B cell (primary cell): ENCODE measurements at regions not wholly inside any gene's neighbourhood (a gene's known extent, or its start where the extent isn't known, plus 50 kb on each side); places are given as distances from the start of the nearest gene placed in this dataset.
"Not testable (repeated sequence)": the region's sequence is repeated elsewhere in the genome, so short reads cannot be mapped to it uniquely, and the experiment has no call there.

Experiments used
- ATAC-seq: fragments of 200-7000 bp; cut with Tn5 transposase; one replicate; pipeline ENCODE4 v1.10.0; 2021; ENCODE audit warnings: low read depth, mild to moderate bottlenecking, moderate number of reproducible peaks, moderate library complexity
- CTCF ChIA-PET: fragments of 350-600 bp; sonication (Branson Sonifier 250); formaldehyde crosslinking; loops from one replicate; lab custom pipeline; 2021; ENCODE audit warnings: antibody characterized with exemption, inconsistent platforms; lab: Charles Lee
- POLR2A ChIA-PET: fragments of 350-600 bp; sonication (Branson Sonifier 250); formaldehyde crosslinking; loops from one replicate; lab custom pipeline; 2021; ENCODE audit warnings: antibody characterized with exemption; lab: Charles Lee
- DNase-seq: peaks from one replicate; pipeline ENCODE4 v3.0.0; 2013
- H2AFZ ChIP-seq: 2 replicates; pipeline ENCODE4 v1.6.1; 2012; ENCODE audit warnings: mild to moderate bottlenecking, low read depth, low read length; ENCODE audit not compliant: insufficient read depth, poor library complexity, severe bottlenecking
- H3K27ac ChIP-seq, 2 donors: 1 replicate in 1 of 2; 2 replicates in 1 of 2; pipeline ENCODE4 v1.5.1; 2012 to 2013; ENCODE audit warnings: low read length in 2 of 2, mild to moderate bottlenecking in 2 of 2, moderate library complexity in 1 of 2
- H3K27me3 ChIP-seq, 4 experiments: fragments of 200-600 bp in 1 of 4; sonication (generic) in 1 of 4; replicated peaks in 1 of 4; 1 replicate in 2 of 4; 2 replicates in 2 of 4; pipeline versions ENCODE4 v1.6.1 to v1.7.0; 2013 to 2016; ENCODE audit warnings: low read length in 3 of 4, mild to moderate bottlenecking in 2 of 4, mixed read lengths in 1 of 4, moderate library complexity in 1 of 4; ENCODE audit not compliant: insufficient read depth in 4 of 4, control insufficient read depth in 3 of 4; ENCODE audit errors: control extremely low read depth in 1 of 4
- H3K36me3 ChIP-seq, 2 experiments: replicated peaks in 1 of 2; 1 replicate in 1 of 2; 2 replicates in 1 of 2; pipeline versions ENCODE4 v1.6.1 to v1.7.1; 2013; ENCODE audit warnings: low read length in 1 of 2; ENCODE audit not compliant: insufficient read depth in 2 of 2, control insufficient read depth in 1 of 2; ENCODE audit errors: control extremely low read depth in 1 of 2, extremely low read depth in 1 of 2
- H3K4me1 ChIP-seq, 2 donors: fragments of 200-600 bp in 1 of 2; sonication (generic) in 1 of 2; 1 replicate in 1 of 2; 2 replicates in 1 of 2; pipeline versions ENCODE4 v1.5.1 to v1.6.1; 2013 to 2017; ENCODE audit warnings: low read length in 2 of 2; ENCODE audit not compliant: control insufficient read depth in 2 of 2, insufficient read depth in 2 of 2
- H3K4me2 ChIP-seq: replicated peaks from 2 replicates; pipeline ENCODE3; 2012; ENCODE audit warnings: mild to moderate bottlenecking, low read depth, low read length; ENCODE audit not compliant: poor library complexity, severe bottlenecking
- H3K4me3 ChIP-seq, 5 experiments: fragments of 200-600 bp in 1 of 5; sonication (generic) in 1 of 5; 1 replicate in 3 of 5; 2 replicates in 2 of 5; pipeline versions ENCODE4 v1.5.1 to v1.7.0; 2011 to 2016; ENCODE audit warnings: low read length in 4 of 5, mild to moderate bottlenecking in 4 of 5, low read depth in 2 of 5, control low read depth in 1 of 5, moderate library complexity in 1 of 5; ENCODE audit not compliant: insufficient read depth in 1 of 5; ENCODE audit errors: control extremely low read depth in 1 of 5, extremely low read depth in 1 of 5
- H3K79me2 ChIP-seq: fragments of 200-600 bp; sonication (generic); one replicate; pipeline ENCODE4 v1.6.0; 2016; ENCODE audit warnings: low read length; ENCODE audit not compliant: control insufficient read depth, insufficient read depth
- H3K9ac ChIP-seq: fragments of 200-600 bp; sonication (generic); 2 replicates; pipeline ENCODE4 v1.6.1; 2017; ENCODE audit warnings: mild to moderate bottlenecking, low read length, moderate library complexity
- H3K9me3 ChIP-seq, 3 donors: one replicate each; pipeline versions ENCODE4 v1.6.1 to v1.7.1; 2013; ENCODE audit warnings: low read length in 2 of 3; ENCODE audit not compliant: control insufficient read depth in 2 of 3, insufficient read depth in 1 of 3; ENCODE audit errors: control extremely low read depth in 1 of 3
- H4K20me1 ChIP-seq: 2 replicates; pipeline ENCODE4 v1.6.0; 2012; ENCODE audit warnings: mild to moderate bottlenecking, low read length; ENCODE audit not compliant: insufficient read depth, control insufficient read depth, poor library complexity, severe bottlenecking
- H3K27ac Mint-ChIP-seq: one replicate; pipeline ENCODE4 v1.8.0; 2021; ENCODE audit warnings: mixed read lengths
- H3K27me3 Mint-ChIP-seq: one replicate; pipeline ENCODE4 v1.8.0; 2021; ENCODE audit warnings: mixed read lengths
- H3K4me1 Mint-ChIP-seq: one replicate; pipeline ENCODE4 v1.8.0; 2021; ENCODE audit warnings: mixed read lengths
- H3K4me3 Mint-ChIP-seq: one replicate; pipeline ENCODE4 v1.8.0; 2021; ENCODE audit warnings: mixed read lengths
- H3K9me3 Mint-ChIP-seq: one replicate; pipeline ENCODE4 v1.8.0; 2022; ENCODE audit warnings: mixed read lengths; ENCODE audit not compliant: insufficient read depth
- EZH2 ChIP-seq: IDR thresholded peaks from 2 replicates; pipeline ENCODE4 v1.6.1; 2012; ENCODE audit warnings: borderline replicate concordance, low read depth, mild to moderate bottlenecking, moderate library complexity, low read length; ENCODE audit not compliant: insufficient read depth, poor library complexity, severe bottlenecking
- WGBS: methylation state at CpG from one replicate; pipeline ENCODE4 v1.1.5; 2013; ENCODE audit warnings: missing lambda C conversion rate; ENCODE audit not compliant: insufficient coverage; 5-methylcytosine and 5-hydroxymethylcytosine counted together
- intact Hi-C: fragments of 100-400 bp; cut with micrococcal nuclease; formaldehyde crosslinking; loops from one replicate; pipeline ENCODE4 v1.10.0; 2022
- TF ChIP-seq, protein P1 (sequence below): fragments of 200-600 bp; IDR thresholded peaks from one replicate; pipeline ENCODE4 v1.8.0; 2022; ENCODE audit warnings: antibody characterized with exemption, mild to moderate bottlenecking

GRCh38 chrX:76922100-76922499 is 494.6 kb downstream of the MAGEE1 start:
- POLR2A ChIA-PET = no interaction called here
- no peak for ATAC-seq
- CTCF ChIA-PET = no interaction called here

DNA sequence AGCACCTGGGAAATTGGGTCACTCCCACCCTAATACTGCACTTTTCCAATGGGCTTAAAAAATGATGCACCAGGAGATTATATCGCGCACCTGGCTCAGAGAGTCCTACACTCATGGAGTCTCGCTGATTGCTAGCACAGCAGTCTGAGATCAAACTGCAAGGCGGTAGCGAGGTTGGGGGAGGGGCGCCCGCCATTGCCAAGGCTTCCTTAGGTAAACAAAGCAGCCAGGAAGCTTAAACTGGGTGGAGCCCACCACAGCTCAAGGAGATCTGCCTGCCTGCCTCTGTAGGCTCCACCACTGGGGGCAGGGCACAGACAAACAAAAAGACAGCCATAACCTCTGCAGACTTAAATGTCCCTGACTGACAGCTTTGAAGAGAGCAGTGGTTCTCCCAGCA is 497.1 kb downstream of the MAGEE1 start:
- H3K27me3 ChIP-seq, intact Hi-C loops, H3K4me1 Mint-ChIP-seq, H3K4me1 ChIP-seq, H3K9ac ChIP-seq, H3K4me2 ChIP-seq, H3K9me3 Mint-ChIP-seq, H3K79me2 ChIP-seq, CTCF ChIA-PET, H4K20me1 ChIP-seq, H3K27ac ChIP-seq, ATAC-seq, DNase-seq, H3K27ac Mint-ChIP-seq, H3K27me3 Mint-ChIP-seq, H3K9me3 ChIP-seq, H2AFZ ChIP-seq, H3K36me3 ChIP-seq, POLR2A ChIA-PET, H3K4me3 Mint-ChIP-seq, H3K4me3 ChIP-seq: not testable (repeated sequence)
- 90% methylated on average over 4 of the region's 7 CpGs for WGBS

More at GRCh38 chrX:76922100-76922499, 494.6 kb downstream of the MAGEE1 start:
- WGBS = no CpG with 5 or more reads among the region's 2 CpGs
- no peaks in the 10 kb centered on the region for H3K79me2 ChIP-seq
- H3K4me1 ChIP-seq = no peaks in the 10 kb centered on the region
- H3K4me2 ChIP-seq = no peak overlapping the region
- H3K9me3 ChIP-seq = no peaks in the 10 kb centered on the region
- no peak overlapping the region for H3K9ac ChIP-seq
- H3K27ac ChIP-seq = no peak overlapping the region
- no peaks in the 10 kb centered on the region for H3K9me3 Mint-ChIP-seq
- H2AFZ ChIP-seq = no peak overlapping the region
- no peak overlapping the region for H3K4me3 Mint-ChIP-seq
- no peaks in the 10 kb centered on the region for H4K20me1 ChIP-seq
- H3K36me3 ChIP-seq = no peaks in the 10 kb centered on the region
- no peak for TF ChIP-seq EZH2
- TF ChIP-seq, protein P1, sequence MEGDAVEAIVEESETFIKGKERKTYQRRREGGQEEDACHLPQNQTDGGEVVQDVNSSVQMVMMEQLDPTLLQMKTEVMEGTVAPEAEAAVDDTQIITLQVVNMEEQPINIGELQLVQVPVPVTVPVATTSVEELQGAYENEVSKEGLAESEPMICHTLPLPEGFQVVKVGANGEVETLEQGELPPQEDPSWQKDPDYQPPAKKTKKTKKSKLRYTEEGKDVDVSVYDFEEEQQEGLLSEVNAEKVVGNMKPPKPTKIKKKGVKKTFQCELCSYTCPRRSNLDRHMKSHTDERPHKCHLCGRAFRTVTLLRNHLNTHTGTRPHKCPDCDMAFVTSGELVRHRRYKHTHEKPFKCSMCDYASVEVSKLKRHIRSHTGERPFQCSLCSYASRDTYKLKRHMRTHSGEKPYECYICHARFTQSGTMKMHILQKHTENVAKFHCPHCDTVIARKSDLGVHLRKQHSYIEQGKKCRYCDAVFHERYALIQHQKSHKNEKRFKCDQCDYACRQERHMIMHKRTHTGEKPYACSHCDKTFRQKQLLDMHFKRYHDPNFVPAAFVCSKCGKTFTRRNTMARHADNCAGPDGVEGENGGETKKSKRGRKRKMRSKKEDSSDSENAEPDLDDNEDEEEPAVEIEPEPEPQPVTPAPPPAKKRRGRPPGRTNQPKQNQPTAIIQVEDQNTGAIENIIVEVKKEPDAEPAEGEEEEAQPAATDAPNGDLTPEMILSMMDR = no peak
- DNase-seq = no peak
- H3K4me1 Mint-ChIP-seq = no peaks in the 10 kb centered on the region
- H3K27me3 ChIP-seq = no peaks in the 10 kb centered on the region
- intact Hi-C loops = no loop called here
- no peak overlapping the region for H3K27ac Mint-ChIP-seq
- no peak overlapping the region for H3K4me3 ChIP-seq
- no peaks in the 10 kb centered on the region for H3K27me3 Mint-ChIP-seq
